ENCODE measurements at regions not wholly inside any gene's neighbourhood (a gene's known extent, or its start where the extent isn't known, plus 50 kb on each side); places are given as distances from the start of the nearest gene placed in this dataset.
"Not testable (repeated sequence)": the region's sequence is repeated elsewhere in the genome, so short reads cannot be mapped to it uniquely, and the experiment has no call there.

GRCh38 chr21:9740177-9740941, 781.0 kb upstream of the TPTE start:
- DNase-seq; H3K9me3 Mint-ChIP-seq; intact Hi-C loops (cut with micrococcal nuclease); H3K4me1 Mint-ChIP-seq (ENCODE audit: low read depth); H3K4me3 Mint-ChIP-seq; CTCF ChIA-PET; H3K36me3 Mint-ChIP-seq (ENCODE audit: low read depth); H3K27ac Mint-ChIP-seq; H3K27me3 Mint-ChIP-seq (ENCODE audit: low read depth): not testable (repeated sequence)

GRCh38 chr21:9740991-9741742, 780.2 kb upstream of the TPTE start:
- H3K27me3 Mint-ChIP-seq (ENCODE audit: low read depth); H3K4me3 Mint-ChIP-seq; intact Hi-C loops (cut with micrococcal nuclease); H3K36me3 Mint-ChIP-seq (ENCODE audit: low read depth); H3K27ac Mint-ChIP-seq; DNase-seq; H3K4me1 Mint-ChIP-seq (ENCODE audit: low read depth); H3K9me3 Mint-ChIP-seq; CTCF ChIA-PET: not testable (repeated sequence)

GRCh38 chr21:9743566-9743965, 777.8 kb upstream of the TPTE start:
- CTCF ChIA-PET; H3K4me3 Mint-ChIP-seq; H3K36me3 Mint-ChIP-seq (ENCODE audit: low read depth); H3K4me1 Mint-ChIP-seq (ENCODE audit: low read depth); H3K27ac Mint-ChIP-seq; intact Hi-C loops (cut with micrococcal nuclease); H3K27me3 Mint-ChIP-seq (ENCODE audit: low read depth); DNase-seq; H3K9me3 Mint-ChIP-seq: not testable (repeated sequence)

DNA sequence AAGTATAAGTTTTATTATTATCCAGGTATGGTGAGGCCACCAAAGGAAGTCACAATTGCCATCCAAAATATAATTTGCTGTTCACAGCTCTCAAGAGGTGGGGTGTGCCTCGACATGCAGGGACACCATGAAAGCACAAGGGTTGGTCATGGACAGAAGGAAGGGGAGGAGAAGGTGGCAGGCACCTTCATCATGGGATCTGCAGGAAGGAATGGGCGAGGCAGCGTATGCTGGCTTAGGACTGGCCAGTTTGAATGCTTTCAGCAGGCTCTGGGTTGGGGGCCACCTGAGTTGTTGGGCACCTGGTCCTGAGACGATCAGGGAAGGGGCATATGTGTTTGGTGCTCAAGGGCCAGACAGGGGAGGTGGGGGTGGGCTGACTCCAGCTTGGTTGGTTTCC, 777.2 kb upstream of the TPTE start:
- H3K4me3 Mint-ChIP-seq; DNase-seq; H3K36me3 Mint-ChIP-seq (ENCODE audit: low read depth); H3K27me3 Mint-ChIP-seq (ENCODE audit: low read depth); H3K27ac Mint-ChIP-seq; H3K9me3 Mint-ChIP-seq; intact Hi-C loops (cut with micrococcal nuclease); CTCF ChIA-PET; H3K4me1 Mint-ChIP-seq (ENCODE audit: low read depth): not testable (repeated sequence)

- CTCF ChIA-PET, result not testable (repeated sequence)
Observed at GRCh38 chr21:9744593-9744992, 776.8 kb upstream of the TPTE start.

DNA sequence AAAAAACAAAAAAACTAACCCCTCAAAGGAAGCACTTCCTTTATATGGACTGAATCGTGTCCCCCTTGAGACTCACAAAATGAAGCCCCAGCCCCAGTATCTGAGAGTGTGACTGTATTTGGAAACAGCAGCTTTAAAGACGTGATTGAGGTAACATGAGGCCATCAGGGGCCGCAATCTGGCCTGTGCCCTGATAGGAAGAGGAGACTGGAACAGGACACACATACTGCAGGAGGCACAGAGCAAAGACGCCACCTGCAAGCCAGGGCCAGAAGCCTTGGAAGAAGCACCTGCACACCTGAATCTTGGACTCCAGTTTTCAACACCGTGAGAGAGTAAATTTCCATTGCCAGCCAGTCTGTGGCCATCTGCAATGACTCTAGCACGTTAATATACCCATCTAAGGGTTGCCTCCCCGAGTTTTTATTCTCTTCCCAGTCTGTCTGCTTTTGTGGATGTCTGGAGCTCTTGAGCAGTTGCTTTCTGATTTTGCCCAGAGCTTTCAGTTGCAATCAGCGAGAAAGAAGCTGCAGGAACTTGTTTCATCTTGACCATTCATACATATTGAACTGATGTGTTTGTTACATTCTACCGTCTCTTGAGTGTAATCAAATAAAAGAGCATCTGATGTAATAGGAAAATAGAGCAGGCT, 775.8 kb upstream of the TPTE start:
- H3K27ac Mint-ChIP-seq; H3K9me3 Mint-ChIP-seq; H3K27me3 Mint-ChIP-seq (ENCODE audit: low read depth); intact Hi-C loops (cut with micrococcal nuclease); H3K4me1 Mint-ChIP-seq (ENCODE audit: low read depth); H3K36me3 Mint-ChIP-seq (ENCODE audit: low read depth); H3K4me3 Mint-ChIP-seq; DNase-seq; CTCF ChIA-PET: not testable (repeated sequence)

More at GRCh38 chr21:9744593-9744992, 776.8 kb upstream of the TPTE start:
- H3K4me1 Mint-ChIP-seq (ENCODE audit: low read depth); H3K27ac Mint-ChIP-seq; H3K27me3 Mint-ChIP-seq (ENCODE audit: low read depth); intact Hi-C loops (cut with micrococcal nuclease); H3K4me3 Mint-ChIP-seq; H3K36me3 Mint-ChIP-seq (ENCODE audit: low read depth); H3K9me3 Mint-ChIP-seq; DNase-seq: not testable (repeated sequence)

DNA sequence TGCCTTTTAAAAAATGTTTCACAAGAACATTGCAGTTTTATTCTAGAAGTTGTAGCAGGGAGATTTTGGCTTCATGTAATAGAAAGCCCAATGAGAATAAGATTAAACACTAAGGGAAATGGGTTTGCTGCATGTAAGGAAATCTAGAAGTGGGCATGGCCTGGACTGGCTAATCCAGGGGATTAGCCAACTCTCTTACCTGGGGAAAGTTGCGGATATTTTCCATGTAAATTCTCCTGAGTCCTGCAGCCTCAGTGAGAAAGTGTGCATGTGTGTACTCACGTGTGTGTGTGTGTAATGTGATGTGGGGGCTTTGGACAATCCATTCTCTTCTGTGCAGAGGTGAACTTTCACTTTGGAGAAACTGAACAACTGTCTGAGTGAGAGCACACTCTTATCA, 775.1 kb upstream of the TPTE start:
- H3K9me3 Mint-ChIP-seq; DNase-seq; H3K4me1 Mint-ChIP-seq (ENCODE audit: low read depth); H3K27ac Mint-ChIP-seq; intact Hi-C loops (cut with micrococcal nuclease); H3K4me3 Mint-ChIP-seq; CTCF ChIA-PET; H3K27me3 Mint-ChIP-seq (ENCODE audit: low read depth); H3K36me3 Mint-ChIP-seq (ENCODE audit: low read depth): not testable (repeated sequence)

DNA sequence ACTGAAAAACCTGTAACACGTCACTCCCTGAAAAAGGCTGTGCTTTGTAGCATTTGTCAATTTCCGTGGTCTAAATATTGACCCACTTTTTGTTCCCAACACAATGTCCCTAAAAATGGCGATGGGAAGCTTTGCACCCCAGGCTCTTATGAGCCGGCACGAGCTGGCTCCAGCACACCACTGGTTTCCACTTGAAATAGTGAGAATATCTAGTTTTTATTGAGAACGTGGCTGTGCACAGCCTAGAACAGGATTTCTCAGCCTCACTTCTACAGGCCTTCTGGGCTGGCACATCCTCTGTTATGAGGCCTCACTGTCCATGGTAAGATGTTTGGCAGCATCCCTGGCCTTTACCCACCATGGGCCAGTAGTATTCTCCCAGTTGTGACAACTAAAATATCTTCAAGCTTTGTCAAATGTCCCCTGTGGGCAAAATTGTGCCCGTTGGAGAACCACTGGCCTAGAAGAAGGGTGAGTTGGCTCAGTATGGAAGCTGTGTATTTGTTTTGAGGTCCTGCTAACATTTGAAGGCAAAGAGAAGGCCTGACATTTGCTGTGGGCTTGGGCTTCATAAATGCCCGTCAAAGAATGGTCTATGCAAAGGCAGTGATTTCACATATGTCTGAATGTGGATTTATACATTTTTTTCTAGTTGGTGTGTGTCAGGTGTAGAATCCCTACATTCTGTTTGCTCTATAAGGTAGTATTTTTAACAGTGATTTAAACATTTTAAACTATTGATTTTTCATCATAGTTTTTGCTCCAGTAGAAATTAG, 774.4 kb upstream of the TPTE start:
- intact Hi-C loops (cut with micrococcal nuclease); H3K4me3 Mint-ChIP-seq; H3K9me3 Mint-ChIP-seq; CTCF ChIA-PET; H3K27me3 Mint-ChIP-seq (ENCODE audit: low read depth); H3K36me3 Mint-ChIP-seq (ENCODE audit: low read depth); DNase-seq; H3K4me1 Mint-ChIP-seq (ENCODE audit: low read depth); H3K27ac Mint-ChIP-seq: not testable (repeated sequence)

GRCh38 chr21:9747870-9748269, 773.5 kb upstream of the TPTE start:
- H3K27me3 Mint-ChIP-seq (ENCODE audit: low read depth); H3K36me3 Mint-ChIP-seq (ENCODE audit: low read depth); CTCF ChIA-PET; H3K4me1 Mint-ChIP-seq (ENCODE audit: low read depth); H3K4me3 Mint-ChIP-seq; intact Hi-C loops (cut with micrococcal nuclease); H3K27ac Mint-ChIP-seq; H3K9me3 Mint-ChIP-seq; DNase-seq: not testable (repeated sequence)

- H3K36me3 Mint-ChIP-seq (ENCODE audit: low read depth); H3K27ac Mint-ChIP-seq; H3K4me1 Mint-ChIP-seq (ENCODE audit: low read depth); H3K9me3 Mint-ChIP-seq; CTCF ChIA-PET; H3K27me3 Mint-ChIP-seq (ENCODE audit: low read depth); DNase-seq; H3K4me3 Mint-ChIP-seq; intact Hi-C loops (cut with micrococcal nuclease): not testable (repeated sequence)
Observed at GRCh38 chr21:9748451-9748850, 772.9 kb upstream of the TPTE start.

GRCh38 chr21:9749741-9750230, 771.6 kb upstream of the TPTE start:
- H3K9me3 Mint-ChIP-seq; H3K36me3 Mint-ChIP-seq (ENCODE audit: low read depth); intact Hi-C loops (cut with micrococcal nuclease); DNase-seq; H3K27ac Mint-ChIP-seq; CTCF ChIA-PET; H3K4me1 Mint-ChIP-seq (ENCODE audit: low read depth); H3K4me3 Mint-ChIP-seq; H3K27me3 Mint-ChIP-seq (ENCODE audit: low read depth): not testable (repeated sequence)

- no peak overlapping the region for H3K27ac Mint-ChIP-seq
- H3K9me3 Mint-ChIP-seq, result peaks cover 3% of the 10 kb centered on the region
- no peaks in the 10 kb centered on the region for H3K4me1 Mint-ChIP-seq (ENCODE audit: low read depth)
Observed at GRCh38 chr21:9750341-9751086, 770.9 kb upstream of the TPTE start.

More at GRCh38 chr21:9750341-9751086, 770.9 kb upstream of the TPTE start:
- Mint-ChIP-seq H3K36me3 (ENCODE audit: low read depth) (no peaks in the 10 kb centered on the region), H3K4me3 (no peak overlapping the region), H3K27me3 (ENCODE audit: low read depth) (no peaks in the 10 kb centered on the region)
- intact Hi-C loops (cut with micrococcal nuclease), result no loop called here
- CTCF ChIA-PET, result no interaction called here
- no peak for DNase-seq
